GM21825 (cell line): ENCODE measurements at regions not wholly inside any gene's neighbourhood (a gene's known extent, or its start where the extent isn't known, plus 50 kb on each side); places are given as distances from the start of the nearest gene placed in this dataset.

Experiments used
- ATAC-seq: cut with Tn5 transposase; IDR thresholded peaks from one replicate; pipeline ENCODE4 v1.9.1; 2021; ENCODE audit warnings: mild to moderate bottlenecking, moderate library complexity; ENCODE audit not compliant: unreplicated experiment

DNA sequence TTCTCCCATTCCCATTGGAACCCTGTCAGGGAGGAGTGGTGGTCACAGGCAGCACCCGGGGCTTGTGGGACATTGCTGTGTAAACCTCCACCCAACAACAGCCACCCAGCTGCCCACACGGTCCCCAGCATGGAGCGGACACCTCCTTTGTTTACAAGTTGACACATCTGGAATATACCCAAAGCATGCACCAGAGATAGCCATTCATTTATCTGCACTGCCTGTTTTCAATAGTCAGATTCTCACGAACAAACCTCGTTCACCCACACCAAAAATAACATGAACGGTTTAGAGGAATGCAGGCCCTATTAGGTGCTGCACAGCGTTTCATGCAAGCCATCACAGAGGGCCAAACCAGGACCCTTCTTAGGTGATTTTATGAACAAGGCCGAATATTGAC lies 244.8 kb downstream of the FOXL1 start:
- no peak for ATAC-seq

DNA sequence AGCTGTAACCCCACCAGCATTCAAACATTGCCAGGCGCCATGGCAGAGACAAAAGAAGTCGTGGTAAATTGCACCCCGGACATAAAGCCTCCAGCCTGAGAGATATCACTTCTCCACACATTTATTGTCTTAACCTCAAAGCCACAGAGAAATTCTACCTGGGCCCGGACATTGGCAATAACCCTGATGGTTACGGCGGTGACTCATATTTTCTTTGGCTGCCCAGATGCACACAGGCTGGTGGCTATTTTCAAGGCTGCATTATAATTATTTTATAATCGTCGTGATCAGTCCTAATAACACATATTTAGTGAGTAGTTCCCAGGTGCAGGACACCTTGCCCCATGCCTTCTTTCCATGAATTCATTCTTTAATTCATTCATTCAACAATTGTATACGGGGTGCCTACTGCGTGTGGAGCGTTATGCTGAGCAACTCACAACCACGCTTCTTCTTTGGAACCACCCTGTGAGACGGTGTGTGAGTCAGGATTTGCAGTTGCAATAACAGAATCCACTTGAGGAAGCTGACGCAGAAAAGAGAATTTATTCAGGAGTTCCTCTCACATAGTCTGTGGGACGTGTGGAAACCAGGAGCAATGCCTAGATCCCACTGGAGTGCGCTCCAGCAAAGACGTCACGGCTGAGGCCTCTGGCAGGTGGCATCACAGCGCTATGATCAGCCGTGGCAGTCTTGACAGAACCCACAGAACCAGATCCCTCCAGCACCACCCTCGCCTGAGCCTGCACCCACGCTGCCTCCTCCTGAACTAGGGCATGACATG lies 245.7 kb downstream of the FOXL1 start:
- no peak for ATAC-seq

DNA sequence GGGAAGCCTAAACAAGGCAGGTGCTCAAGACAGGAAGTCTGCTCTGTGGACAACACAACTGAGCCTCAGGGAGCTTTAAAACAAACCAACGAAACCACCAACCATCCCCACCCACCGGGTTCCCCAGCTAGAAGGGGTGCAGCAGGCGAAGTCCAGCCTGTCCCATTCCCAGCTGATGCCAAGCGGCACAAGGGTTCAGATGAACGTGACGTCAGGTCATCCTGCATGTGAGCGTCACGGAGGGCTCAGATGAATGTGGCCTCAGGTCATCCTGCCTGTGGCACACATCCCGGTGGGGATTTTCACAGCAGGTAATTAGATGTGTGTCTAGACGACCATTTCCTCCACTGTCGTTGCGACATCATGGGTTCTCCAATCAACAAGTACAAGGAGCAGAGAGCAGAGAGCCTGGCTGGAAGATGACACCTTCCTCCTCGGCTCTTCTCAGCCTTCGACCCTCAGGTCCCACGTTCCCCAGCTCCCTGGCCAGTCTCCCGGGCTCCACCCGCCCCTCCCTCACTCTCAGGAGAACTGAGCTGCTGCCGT lies 246.5 kb downstream of the FOXL1 start:
- no peak for ATAC-seq

DNA sequence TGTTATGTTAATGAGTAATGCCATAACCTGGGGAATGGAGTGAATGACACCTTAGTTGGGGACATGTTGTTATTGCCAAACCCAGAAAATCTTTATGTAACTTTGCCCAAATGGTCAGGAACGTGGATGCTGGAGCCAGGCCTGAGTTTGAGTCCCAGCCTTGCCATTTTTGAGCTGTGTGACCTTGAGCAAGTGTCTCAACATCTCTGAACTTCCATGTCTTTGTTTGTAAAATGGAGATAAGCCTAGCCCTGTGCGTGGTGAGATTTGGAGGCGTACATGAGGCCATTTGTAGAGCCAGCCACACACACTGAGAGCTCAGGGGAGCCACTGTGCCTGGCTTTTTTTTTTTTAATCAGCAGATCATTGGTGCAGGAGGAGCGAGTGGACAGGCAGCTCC lies 247.3 kb downstream of the FOXL1 start:
- ATAC-seq, result no peak

DNA sequence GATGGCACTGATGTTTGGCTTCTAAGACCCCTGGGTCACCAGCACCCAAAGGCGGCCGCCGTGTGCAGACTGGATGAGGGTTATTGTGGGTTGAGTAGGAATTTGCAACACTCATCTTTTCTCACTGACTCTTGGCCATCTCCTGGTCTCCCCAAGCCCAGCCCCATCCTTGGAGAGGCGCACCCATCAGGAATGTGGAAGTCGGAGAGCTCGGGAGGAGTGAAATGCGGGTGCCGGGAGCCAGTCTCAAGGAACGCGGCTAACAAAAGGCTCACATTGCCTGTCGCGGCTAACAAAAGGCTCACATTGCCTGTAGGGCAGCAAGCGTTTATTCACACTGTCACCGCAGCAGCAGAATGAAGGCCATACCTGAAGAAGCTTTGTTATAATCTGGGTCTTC lies 248.6 kb downstream of the FOXL1 start:
- no peak for ATAC-seq

DNA sequence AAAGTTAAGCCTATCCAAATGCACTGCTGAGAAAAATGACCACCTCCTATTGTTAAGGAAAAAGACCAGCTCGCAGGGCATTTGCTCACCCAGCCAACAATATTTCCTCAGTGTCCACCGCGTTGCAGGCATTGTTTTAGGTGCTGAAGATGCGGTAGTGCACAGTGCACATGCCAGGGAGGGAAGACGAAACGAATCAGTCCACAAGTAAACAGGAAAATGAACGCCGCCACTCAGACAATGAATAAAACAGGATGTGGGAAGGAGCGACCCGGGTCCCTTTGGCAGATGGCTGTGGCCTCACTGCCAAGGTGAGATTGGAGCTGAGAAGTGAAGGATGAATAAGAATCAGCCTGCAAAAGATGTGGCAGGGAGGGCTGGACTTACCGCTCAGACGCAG lies 249.2 kb downstream of the FOXL1 start:
- no peak for ATAC-seq

DNA sequence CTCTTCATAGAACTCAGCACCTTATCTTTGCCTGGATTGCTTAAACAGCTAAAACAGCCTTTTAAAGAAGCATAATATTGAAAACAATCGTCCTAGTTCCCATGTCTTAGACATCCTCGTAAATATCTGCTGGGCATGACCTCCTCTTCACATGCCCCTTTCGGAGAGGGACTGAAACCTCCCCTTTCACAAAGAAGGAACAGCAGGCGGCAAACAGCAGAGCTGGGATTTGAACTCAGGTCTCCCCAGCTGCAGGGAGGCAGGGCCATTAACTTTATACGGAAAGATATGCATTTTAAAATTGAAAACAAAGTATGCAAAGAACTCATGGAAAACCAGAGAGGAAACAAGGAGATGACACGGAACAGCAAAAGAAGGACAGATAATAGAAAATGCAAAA lies 249.9 kb downstream of the FOXL1 start:
- no peak for ATAC-seq

DNA sequence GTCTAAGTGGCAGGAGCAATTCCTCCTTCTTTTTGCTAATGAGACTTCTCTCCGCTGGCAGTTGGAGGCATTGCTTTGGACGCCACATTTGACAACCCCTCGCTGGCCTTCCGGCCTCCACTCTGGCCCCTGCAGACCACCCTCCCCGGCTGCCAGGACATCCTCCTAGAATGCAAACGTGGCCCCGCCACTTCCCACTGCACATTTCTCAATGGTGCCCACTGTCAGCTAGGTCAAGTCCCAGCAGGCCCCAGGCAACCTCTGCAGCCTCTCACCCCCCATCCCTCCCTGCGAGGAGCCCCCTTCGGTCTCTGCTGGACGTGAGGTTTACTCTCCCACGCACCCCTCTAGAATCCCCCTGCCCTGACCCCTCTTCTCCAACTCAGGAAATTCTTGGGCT lies 250.3 kb downstream of the FOXL1 start:
- ATAC-seq, result no peak

DNA sequence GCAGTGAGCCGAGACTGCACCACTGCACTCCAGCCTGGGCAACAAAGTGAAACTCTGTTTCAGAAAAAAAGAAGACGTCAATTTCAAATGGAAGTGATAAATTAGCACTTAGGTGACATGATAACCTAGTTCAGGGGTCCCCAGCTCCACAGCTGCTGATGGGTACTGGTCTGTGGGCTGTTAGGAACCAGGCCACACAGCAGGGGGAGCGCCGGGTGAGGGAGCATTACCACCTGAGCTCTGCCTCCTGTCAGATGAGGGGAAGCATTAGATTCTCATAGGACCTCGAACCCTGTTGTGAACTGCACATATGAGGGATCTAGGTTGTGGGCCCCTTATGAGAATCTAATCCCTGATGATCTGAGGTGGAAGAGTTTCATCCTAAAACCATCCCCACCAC lies 253.0 kb downstream of the FOXL1 start:
- no peak for ATAC-seq

DNA sequence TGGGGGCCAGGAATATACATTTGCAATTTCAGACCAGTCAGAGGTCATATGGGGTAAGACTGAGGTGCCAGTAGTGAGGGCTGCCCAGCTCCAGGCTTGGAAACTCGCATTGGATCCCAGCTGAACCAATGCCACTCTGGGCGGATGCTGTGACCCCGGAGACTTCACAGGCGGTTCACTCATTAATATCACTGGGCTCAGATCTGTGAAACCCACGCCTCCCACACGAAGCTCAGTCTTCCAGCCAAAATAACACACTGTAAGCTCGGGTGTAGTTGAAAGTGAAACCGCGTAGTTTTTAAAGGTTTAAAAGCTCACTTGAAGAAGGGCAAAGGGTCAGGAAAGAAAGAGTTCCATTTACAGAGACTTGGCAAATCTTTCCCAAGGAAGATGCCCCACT lies 254.8 kb downstream of the FOXL1 start:
- ATAC-seq, result no peak

DNA sequence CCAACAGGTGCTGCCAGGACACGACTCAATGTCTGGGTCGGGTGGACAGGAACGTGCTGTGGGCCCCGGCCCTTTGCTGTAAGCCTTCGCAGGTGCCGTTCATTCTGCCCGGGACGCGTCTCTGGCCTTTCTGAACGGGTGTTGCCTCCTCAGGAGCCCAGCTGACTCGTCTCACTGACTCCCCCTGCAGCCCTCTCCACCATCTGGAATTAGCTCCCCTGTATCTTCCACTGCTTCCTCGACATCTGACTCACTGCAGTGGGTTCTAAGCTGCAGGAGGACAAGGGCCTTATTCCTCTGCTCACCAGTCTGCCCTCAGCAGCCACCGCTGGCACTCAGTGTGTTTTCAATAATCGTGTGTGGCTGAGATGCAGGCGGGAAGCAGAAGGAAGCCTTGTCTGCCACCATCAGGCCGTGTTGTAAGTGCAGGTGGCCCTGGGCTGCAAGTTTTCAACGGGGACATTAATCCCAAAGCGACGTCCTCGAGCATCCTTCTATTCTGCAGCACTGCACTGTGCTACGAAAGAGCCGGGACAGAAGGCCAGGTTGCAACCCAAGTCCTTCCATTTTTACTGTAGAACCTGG lies 256.2 kb downstream of the FOXL1 start:
- ATAC-seq, result no peak

DNA sequence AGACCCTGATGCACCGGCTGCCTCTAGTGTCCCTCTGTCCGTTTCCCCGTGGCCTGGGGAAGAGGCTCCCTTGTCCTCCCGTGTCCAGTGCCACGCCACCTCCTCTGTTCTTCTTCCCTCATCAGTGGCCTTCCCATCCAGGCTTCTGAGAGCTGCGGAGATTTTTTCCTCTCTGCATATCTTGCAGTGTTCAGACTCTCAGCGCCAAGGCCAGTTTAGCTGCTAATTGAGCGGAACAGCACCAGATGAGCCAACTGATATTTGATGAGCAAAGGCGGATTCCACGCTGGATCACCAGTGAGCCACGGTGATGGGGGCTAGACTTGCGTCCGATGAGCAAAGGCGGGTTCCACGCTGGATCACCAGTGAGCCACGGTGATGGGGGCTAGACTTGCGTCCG lies 257.6 kb downstream of the FOXL1 start:
- ATAC-seq, result no peak

DNA sequence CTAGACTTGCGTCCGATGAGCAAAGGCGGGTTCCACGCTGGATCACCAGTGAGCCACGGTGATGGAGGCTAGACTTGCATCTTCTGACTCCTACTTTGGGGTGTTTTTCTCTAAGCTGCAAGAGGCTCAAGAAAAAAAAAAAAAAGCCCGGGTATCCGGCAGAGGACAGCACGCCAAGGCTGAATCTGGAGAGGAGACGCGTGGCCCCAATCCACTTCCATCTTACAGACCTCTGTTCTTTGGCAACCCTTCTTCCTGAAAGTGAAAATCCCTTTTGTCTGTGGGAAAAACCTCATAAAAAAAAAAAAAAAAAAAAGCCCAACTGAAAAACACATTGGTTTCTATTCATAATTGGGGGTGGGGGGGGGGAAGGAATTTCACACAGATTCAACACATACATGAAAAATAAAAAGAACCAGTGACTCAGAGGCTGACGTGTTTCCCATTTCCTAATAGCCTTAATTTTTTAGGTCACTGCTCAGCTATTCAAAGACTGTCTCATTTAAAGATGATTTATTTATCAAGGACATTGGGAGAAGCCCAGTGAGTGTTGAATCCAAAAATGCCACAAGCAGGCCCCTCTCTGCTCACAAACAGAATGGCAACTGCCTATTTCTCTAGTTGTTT lies 258.3 kb downstream of the FOXL1 start:
- ATAC-seq, result no peak

DNA sequence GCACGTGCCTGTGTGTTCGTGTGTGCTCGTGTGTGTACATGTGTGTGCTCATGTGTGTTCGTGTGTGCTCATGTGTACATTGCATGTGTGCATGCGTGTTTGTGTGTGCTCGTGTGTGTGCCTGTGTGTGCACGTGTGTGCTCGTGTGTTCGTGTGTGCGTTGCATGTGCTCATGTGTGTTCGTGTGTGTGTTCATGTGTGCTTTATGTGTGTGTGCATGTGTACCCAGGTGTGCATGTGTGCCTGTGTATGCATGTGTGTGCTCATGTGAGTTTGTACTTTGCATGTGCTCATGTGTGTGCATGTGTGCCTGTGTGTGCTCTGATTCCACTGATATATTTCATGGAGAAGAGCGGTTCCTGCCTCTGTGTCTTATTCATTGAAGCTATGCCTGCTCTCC lies 265.5 kb downstream of the FOXL1 start:
- no peak for ATAC-seq

DNA sequence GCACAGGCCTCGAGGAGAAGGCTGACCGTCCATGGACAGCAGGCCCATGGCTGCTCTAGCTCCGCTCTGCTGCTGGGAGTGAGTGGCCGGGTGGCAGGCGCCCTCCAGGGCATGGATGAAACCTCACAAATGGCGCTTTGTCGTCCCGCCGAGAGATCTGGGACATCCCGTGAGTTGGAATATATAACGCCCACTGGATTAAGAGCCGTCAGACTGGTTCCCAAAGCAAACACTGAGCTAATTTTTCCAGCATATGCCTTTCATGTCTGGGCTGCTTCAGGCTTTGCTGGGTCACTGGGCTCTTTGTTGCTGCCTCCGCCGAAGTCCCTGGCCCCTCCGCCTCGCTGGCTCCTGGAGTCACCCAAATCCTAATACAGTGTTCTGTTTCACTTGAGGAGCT lies 266.3 kb downstream of the FOXL1 start:
- ATAC-seq, result no peak

DNA sequence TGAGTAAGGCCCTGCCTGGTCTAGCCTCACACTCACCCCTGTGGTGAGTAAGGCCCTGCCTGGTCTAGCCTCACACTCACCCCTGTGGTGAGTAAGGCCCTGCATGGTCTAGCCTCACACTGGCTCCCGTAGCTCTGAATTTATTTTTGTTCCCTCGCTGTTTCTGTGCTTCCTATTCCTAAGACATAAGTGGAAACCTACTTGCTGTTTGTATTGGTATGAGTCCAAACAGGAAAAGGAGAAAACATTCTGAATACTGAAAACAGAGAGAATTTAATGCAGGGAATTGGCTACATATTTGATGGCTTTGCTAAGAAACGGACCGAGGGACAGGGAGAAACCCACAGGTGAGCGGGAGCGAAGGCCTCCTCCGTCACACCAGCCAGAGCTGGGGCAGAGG lies 267.8 kb downstream of the FOXL1 start:
- ATAC-seq, result no peak

DNA sequence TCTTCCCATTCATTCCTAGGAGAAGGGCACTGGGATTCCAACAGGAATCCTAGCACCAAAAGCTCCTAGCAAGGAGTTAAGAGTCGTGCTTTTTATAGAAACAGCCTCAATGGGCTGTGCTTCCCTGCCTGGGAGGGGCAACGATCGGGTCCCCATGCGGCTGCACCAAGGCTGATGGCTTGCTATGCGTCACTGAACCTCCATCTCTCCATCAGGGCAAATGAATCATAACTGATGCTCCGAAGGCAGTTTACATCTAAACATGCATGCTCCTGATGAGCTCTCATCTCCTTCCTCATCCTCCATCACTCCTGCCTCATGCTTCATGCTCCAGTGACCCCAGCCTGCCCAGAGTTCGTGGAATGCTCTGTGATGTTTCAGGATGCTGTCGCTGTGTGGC lies 270.5 kb downstream of the FOXL1 start:
- ATAC-seq, result no peak

DNA sequence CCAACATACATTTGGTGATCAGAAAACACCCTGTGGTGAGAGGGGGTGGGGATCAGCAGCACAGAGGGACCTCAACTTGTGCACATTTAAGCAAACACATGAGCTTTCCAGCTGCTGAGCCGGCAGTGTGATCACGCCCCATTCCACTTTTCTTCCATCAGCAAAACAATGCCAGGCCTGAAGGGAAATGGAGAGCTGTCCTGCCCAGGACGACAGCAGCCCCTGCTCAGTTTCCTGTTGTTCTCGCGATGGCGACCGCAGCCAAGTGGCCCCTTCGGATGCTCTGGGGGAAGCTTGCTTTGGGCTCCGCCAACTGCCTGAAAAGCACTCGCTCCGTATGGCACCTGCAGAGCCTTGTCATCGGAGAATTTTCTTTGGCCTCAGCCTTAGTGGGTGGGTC lies 272.3 kb downstream of the FOXL1 start:
- no peak for ATAC-seq

DNA sequence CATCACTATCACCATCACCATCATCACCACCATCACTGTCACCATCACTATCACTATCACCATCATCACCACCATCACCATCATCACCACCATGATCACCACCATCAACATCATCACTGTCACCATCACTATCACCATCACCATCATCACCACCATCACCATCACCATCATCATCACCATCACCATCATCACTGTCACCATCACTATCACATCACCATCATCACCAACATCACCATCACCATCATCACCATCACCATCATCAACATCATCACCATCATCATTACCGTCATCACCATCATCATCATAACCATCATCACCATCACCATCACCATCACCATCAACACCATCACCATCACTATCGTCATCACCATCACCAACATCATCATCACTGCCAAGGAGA lies 273.8 kb downstream of the FOXL1 start:
- no peak for ATAC-seq

DNA sequence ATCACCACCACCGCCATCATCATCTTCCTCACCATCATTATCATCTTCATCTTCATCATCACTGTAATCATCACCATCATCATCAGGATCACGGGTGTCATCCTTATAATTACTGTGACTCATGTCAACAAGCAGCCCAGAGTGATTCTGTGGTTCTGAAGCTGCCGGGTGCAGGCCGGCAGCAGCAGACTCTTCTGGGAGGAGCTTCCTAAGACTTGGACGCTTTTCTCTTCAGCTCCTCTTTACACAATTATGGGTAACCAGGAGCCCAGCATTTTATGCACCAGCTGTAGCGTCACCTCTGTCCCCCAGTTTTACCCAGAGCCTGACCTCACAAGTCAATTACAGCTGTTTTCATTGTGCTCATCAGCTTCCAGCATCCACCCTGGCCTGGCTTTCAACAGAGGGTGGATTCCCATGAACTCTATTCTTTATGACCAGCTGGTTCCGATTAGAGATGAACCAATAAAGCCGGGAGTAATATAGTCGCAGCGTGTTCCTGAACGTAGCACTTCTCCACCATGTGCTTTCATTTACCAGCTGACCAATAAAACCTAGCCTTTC lies 275.8 kb downstream of the FOXL1 start:
- no peak for ATAC-seq

DNA sequence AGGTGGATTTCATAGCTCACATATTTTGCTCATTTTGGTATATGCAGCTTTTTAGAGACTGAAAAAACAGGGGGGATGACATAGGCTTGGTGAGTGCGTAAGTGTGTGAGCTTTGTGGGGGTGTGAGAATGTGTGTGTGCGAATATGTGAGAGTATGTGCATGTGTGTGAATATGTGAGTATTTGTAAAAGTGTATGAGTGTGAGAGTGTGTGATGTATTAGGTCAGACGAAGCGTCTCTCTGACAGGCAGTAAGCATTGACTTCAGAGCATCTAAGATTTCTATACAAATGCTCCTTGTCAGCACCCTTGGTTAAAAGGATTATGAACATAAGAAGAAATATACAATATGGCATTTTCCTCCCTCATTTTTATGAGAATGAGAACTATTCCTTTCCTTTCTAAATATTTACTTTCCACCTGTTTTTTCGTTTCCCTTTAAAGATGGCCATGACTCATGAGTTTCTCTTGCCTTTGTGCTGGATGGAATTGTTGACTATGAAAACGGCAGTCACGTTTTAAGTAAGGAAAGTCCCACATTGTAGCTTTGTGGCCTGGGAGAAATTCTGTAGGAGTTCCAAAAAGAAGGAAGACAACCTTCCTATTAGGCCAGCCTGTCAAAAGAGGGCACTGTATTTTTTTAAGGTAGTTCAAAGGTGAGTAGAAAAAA lies 276.4 kb downstream of the FOXL1 start:
- no peak for ATAC-seq
